Endothelial cell of umbilical vein (primary cell): ENCODE measurements at regions not wholly inside any gene's neighbourhood (a gene's known extent, or its start where the extent isn't known, plus 50 kb on each side); places are given as distances from the start of the nearest gene placed in this dataset.

Source experiments
- BruUV-seq: library from RNA; stranded (reverse); fragments of 400-500 nt; replicated peaks from 2 replicates; lab custom pipeline; 2021; lab: Mats Ljungman, UMichigan
- CTCF ChIA-PET: fragments of 300-600, 350-600 bp; sonication (Branson Sonifier 250); formaldehyde crosslinking; loops from one replicate; lab custom pipeline; 2021; ENCODE audit warnings: antibody characterized with exemption, inconsistent platforms; lab: Charles Lee
- POLR2A ChIA-PET: fragments of 300-600, 350-600 bp; sonication (Branson Sonifier 250); formaldehyde crosslinking; loops from one replicate; lab custom pipeline; 2021; ENCODE audit warnings: antibody characterized with exemption, inconsistent platforms; lab: Charles Lee
- DNase-seq: peaks from one replicate; pipeline ENCODE4 v3.0.0-alpha.2; 2011; ENCODE audit warnings: low read depth, low spot score
- FAIRE-seq: peaks from 2 replicates; lab custom pipeline; 2011; peaks lifted over from hg19 to GRCh38; lab: Jason Lieb, UNC
- H2AFZ ChIP-seq: 2 replicates; pipeline ENCODE4 v1.6.0; 2012; ENCODE audit warnings: low read depth, low read length, control low read depth, inconsistent platforms
- H3K27ac ChIP-seq: 2 replicates; pipeline ENCODE4 v1.5.1; 2011; ENCODE audit warnings: low read depth, mild to moderate bottlenecking, control low read depth, low read length, moderate library complexity; ENCODE audit not compliant: insufficient read depth
- H3K27me3 ChIP-seq, 2 experiments: 2 replicates each; pipeline versions ENCODE4 v1.6.0 to v1.6.1; 2011; ENCODE audit warnings: low read length in 2 of 2, mixed read lengths in 1 of 2; ENCODE audit not compliant: control insufficient read depth in 2 of 2, insufficient read depth in 2 of 2
- H3K36me3 ChIP-seq, 2 experiments: 2 replicates in 1 of 2; 3 replicates in 1 of 2; pipeline ENCODE4 v1.5.1; 2011; ENCODE audit warnings: low read length in 2 of 2, mild to moderate bottlenecking in 1 of 2, moderate library complexity in 1 of 2; ENCODE audit not compliant: control insufficient read depth in 2 of 2, insufficient read depth in 2 of 2; ENCODE audit errors: extremely low read depth in 1 of 2
- H3K4me1 ChIP-seq: 3 replicates; pipeline ENCODE4 v1.5.1; 2011; ENCODE audit warnings: mild to moderate bottlenecking, low read length; ENCODE audit not compliant: control insufficient read depth, insufficient read depth; ENCODE audit errors: extremely low read depth
- H3K4me2 ChIP-seq: 2 replicates; pipeline ENCODE4 v1.6.1; 2011; ENCODE audit warnings: low read length, control low read depth, mixed read lengths; ENCODE audit not compliant: insufficient read depth
- H3K4me3 ChIP-seq, 3 experiments: fragments of 200-600 bp in 1 of 3; sonication (generic), shearing (Covaris generic) in 1 of 3; replicated peaks in 1 of 3; 2 replicates each; pipeline ENCODE4 v1.5.1; 2011 to 2016; ENCODE audit warnings: control low read depth in 3 of 3, low read length in 3 of 3, mild to moderate bottlenecking in 2 of 3, inconsistent platforms in 1 of 3, low read depth in 1 of 3, moderate library complexity in 1 of 3; ENCODE audit not compliant: insufficient read depth in 1 of 3
- H3K79me2 ChIP-seq: 2 replicates; pipeline ENCODE4 v1.6.0; 2012; ENCODE audit warnings: low read length, inconsistent platforms; ENCODE audit not compliant: control insufficient read depth, insufficient read depth
- H3K9ac ChIP-seq: replicated peaks from 2 replicates; pipeline ENCODE3; 2011; ENCODE audit warnings: low read length, control low read depth; ENCODE audit not compliant: insufficient read depth; ENCODE audit errors: extremely low read depth
- H3K9me1 ChIP-seq: replicated peaks from 3 replicates; pipeline ENCODE4 v1.6.0; 2011; ENCODE audit warnings: mild to moderate bottlenecking, low read length; ENCODE audit not compliant: control insufficient read depth, insufficient read depth; ENCODE audit errors: extremely low read depth
- H3K9me3 ChIP-seq: replicated peaks from 2 replicates; pipeline ENCODE4 v1.5.1; 2012; ENCODE audit warnings: low read length, inconsistent platforms; ENCODE audit not compliant: control insufficient read depth, insufficient read depth
- H4K20me1 ChIP-seq: replicated peaks from 2 replicates; pipeline ENCODE3; 2011; ENCODE audit warnings: mild to moderate bottlenecking, low read length; ENCODE audit not compliant: control insufficient read depth, insufficient read depth; ENCODE audit errors: extremely low read depth
- POLR2A ChIP-seq: IDR thresholded peaks from 2 replicates; pipeline ENCODE4 v1.6.1; 2012; ENCODE audit warnings: low read depth, mild to moderate bottlenecking, control low read depth, low read length
- dilution Hi-C: fragments of 300-500 bp; cut with MboI; formaldehyde crosslinking; loops from one replicate; pipeline ENCODE4 v1.15.0; 2019; ENCODE audit warnings: low sequenced_read_pairs; ENCODE audit not compliant: extremely low pct_ligation_motif_present
- intact Hi-C: fragments of 100-400 bp; cut with micrococcal nuclease; formaldehyde crosslinking; loops from one replicate; pipeline ENCODE4 v1.10.0; 2022
- TF ChIP-seq, protein P1 (sequence below): IDR thresholded peaks from 2 replicates; pipeline ENCODE4 v1.6.1; 2011; ENCODE audit not compliant: insufficient read depth, insufficient read length
- TF ChIP-seq, protein P2 (sequence below), 2 donors: IDR thresholded peaks; 1 replicate in 1 of 2; 2 replicates in 1 of 2; pipeline ENCODE4 v1.5.1; 2011; ENCODE audit warnings: low read length in 2 of 2, mild to moderate bottlenecking in 2 of 2, moderate library complexity in 2 of 2, control low read depth in 1 of 2, inconsistent platforms in 1 of 2, low read depth in 1 of 2; ENCODE audit not compliant: insufficient read depth in 1 of 2; ENCODE audit errors: extremely low read depth in 1 of 2

DNA sequence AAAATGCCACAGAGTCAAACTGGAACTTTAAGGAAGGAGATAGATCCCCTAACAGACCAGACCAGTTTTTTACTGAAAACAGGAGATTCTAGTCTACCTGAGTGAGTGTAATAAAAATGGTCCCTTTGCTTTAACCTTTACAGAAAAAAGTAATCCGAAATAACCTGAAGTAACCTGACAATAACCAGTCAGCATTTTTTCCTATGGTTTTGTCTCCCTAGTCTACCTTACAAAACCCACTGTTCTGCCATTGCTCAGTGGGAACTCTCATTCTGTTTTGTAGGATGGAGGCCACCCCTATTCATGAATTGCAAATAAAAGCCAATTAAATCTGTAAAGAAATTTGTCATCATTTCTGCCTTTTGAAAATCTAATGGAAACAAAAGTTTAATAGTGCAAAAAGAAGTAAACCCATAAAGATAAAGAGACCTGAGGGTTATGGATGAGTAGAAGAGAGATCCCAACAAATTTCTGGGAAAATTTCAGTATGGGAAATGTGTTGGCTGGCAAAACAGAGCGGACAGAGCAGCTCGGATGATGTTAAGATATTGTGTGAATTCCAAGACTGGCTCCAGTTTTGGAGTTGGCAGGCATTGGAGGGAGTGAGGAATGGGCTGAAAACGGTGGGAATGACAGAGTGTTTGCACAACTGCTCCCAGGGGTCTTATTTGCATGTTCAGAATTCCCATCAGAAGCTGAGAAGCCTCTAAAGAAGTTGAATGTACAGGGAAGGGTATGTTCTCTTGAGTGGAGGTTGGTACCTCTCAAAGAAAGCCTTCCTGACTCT is 104.7 kb upstream of the RALGAPA2 start:
- peaks cover 0 to 5% of the 10 kb centered on the region in 2 experiments for H3K27me3 ChIP-seq
- CTCF ChIA-PET: interaction anchor here (1.6 to 2.5 kb wide), 2 partner anchors 34 to 223 kb away, joined by 3 to 9 read pairs; no protein-coding TSS in a partner anchor
- no peaks in the 10 kb centered on the region for H3K4me1 ChIP-seq
- no TSS peak for BruUV-seq
- no peaks in the 10 kb centered on the region for H4K20me1 ChIP-seq
- H3K9me3 ChIP-seq: no peaks in the 10 kb centered on the region
- FAIRE-seq: no peak
- POLR2A ChIA-PET: no interaction called here
- H3K4me3 ChIP-seq: no peak overlapping the region
- H2AFZ ChIP-seq: no peak overlapping the region
- no peaks in the 10 kb centered on the region for H3K9me1 ChIP-seq
- DNase-seq: no peak
- no peak for TF ChIP-seq POLR2A
- TF ChIP-seq, protein P1, sequence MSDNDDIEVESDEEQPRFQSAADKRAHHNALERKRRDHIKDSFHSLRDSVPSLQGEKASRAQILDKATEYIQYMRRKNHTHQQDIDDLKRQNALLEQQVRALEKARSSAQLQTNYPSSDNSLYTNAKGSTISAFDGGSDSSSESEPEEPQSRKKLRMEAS: no peak
- TF ChIP-seq, protein P2, sequence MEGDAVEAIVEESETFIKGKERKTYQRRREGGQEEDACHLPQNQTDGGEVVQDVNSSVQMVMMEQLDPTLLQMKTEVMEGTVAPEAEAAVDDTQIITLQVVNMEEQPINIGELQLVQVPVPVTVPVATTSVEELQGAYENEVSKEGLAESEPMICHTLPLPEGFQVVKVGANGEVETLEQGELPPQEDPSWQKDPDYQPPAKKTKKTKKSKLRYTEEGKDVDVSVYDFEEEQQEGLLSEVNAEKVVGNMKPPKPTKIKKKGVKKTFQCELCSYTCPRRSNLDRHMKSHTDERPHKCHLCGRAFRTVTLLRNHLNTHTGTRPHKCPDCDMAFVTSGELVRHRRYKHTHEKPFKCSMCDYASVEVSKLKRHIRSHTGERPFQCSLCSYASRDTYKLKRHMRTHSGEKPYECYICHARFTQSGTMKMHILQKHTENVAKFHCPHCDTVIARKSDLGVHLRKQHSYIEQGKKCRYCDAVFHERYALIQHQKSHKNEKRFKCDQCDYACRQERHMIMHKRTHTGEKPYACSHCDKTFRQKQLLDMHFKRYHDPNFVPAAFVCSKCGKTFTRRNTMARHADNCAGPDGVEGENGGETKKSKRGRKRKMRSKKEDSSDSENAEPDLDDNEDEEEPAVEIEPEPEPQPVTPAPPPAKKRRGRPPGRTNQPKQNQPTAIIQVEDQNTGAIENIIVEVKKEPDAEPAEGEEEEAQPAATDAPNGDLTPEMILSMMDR (IDR thresholded peaks at IDR 0.05; ENCODE audit: extremely low read depth in 1 of 2, insufficient read depth in 1 of 2, low read depth in 1 of 2, low read length in 2 of 2): no peak
- intact Hi-C loops: no loop called here
- no peaks in the 10 kb centered on the region for H3K36me3 ChIP-seq
- H3K79me2 ChIP-seq: no peaks in the 10 kb centered on the region
- no peak overlapping the region for H3K9ac ChIP-seq
- dilution Hi-C loops: no loop called here
- H3K27ac ChIP-seq: no peak overlapping the region
- no peak overlapping the region for H3K4me2 ChIP-seq
